Epithelial cell of esophagus (primary cell): ENCODE measurements at regions not wholly inside any gene's neighbourhood (a gene's known extent, or its start where the extent isn't known, plus 50 kb on each side); places are given as distances from the start of the nearest gene placed in this dataset.

ENCODE experiments used
- DNase-seq: peaks from one replicate; pipeline ENCODE4 v3.0.0; 2010; ENCODE audit warnings: low read depth
- H3K4me3 ChIP-seq: 2 replicates; pipeline ENCODE4 v1.5.1; 2011; ENCODE audit warnings: mild to moderate bottlenecking, low read length, control low read depth
- CTCF ChIP-seq: IDR thresholded peaks from 2 replicates; pipeline ENCODE4 v1.5.1; 2011; ENCODE audit warnings: low read depth, mild to moderate bottlenecking, low read length, control low read depth, inconsistent platforms; ENCODE audit not compliant: insufficient read depth; ENCODE audit errors: missing control alignments

GRCh38 chr9:105173826-105174225 lies 70.6 kb upstream of the SLC44A1 start:
- DNase-seq, result no peak
- H3K4me3 ChIP-seq, result no peak overlapping the region
- no peak for TF ChIP-seq CTCF

GRCh38 chr9:105176194-105176593 lies 68.3 kb upstream of the SLC44A1 start:
- H3K4me3 ChIP-seq, result no peak overlapping the region
- TF ChIP-seq CTCF, result no peak
- no peak for DNase-seq

GRCh38 chr9:105178076-105178475 lies 66.4 kb upstream of the SLC44A1 start:
- no peak overlapping the region for H3K4me3 ChIP-seq
- DNase-seq, result no peak
- TF ChIP-seq CTCF, result no peak

DNA sequence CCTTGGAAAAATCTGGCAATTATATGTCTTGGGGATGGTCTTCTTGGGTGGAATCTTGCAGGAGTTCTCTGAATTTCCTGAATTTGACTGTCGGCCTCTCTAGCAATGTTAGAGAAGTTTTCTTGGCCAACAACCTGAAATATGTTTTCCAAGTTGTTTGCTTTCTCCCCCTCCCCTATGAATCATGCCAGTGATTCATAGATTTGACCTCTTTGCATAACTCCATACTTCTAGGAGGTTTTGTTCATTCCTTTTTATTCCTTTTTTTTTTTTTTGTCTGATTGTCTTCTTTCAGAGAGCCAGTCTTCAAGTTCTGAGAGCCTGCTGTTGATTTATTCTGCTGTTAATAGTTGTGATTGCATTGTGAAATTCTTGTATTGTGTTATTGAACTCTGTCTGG lies 56.7 kb upstream of the SLC44A1 start:
- DNase-seq, result peak; percentile 84
- TF ChIP-seq CTCF, result no peak
- H3K4me3 ChIP-seq, result no peak overlapping the region

- peak; percentile 11 for DNase-seq
- TF ChIP-seq CTCF, result no peak
- H3K4me3 ChIP-seq, result no peak overlapping the region
Measured at GRCh38 chr9:105188746-105189145, 55.7 kb upstream of the SLC44A1 start.

DNA sequence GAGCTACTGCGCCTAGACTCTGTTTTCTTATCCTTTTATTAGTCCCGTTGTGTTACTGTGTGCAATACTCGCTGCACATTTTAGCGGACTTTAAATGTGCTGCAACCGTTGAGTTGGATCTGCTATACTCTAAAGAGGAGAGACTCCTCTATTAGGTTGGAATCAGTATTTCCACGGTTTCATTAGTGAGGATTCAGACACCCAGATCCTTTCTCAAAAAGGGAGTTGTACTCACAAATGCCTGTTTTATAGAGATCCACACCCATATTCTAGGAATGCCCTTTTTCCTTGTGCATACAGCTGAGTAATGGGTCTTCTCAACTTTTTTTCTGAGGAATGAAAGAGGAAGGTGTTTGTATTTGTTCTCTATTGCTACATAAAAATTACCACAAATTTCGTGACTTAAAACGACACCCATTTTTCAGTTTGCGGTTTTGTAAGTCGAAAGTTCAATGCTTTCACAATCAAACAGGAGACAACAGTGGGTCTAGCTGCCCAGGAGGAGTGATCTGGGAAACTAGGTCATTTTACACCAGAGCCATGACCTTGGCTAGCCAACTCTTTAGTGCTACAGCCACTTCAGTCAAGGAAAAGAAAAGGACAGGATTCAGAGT lies 52.8 kb upstream of the SLC44A1 start:
- TF ChIP-seq CTCF, result no peak
- H3K4me3 ChIP-seq, result no peak overlapping the region
- DNase-seq, result peak; percentile 18

GRCh38 chr9:105193560-105193959 lies 50.9 kb upstream of the SLC44A1 start:
- no peak for DNase-seq
- no peak for TF ChIP-seq CTCF

More at GRCh38 chr9:105193560-105193959, 50.9 kb upstream of the SLC44A1 start:
- H3K4me3 ChIP-seq, result no peak overlapping the region
